ENCODE measurements at regions not wholly inside any gene's neighbourhood (a gene's known extent, or its start where the extent isn't known, plus 50 kb on each side); places are given as distances from the start of the nearest gene placed in this dataset.

- TF ChIP-seq POLR2A (IDR thresholded peaks at IDR 0.05): no peak
- no peak for TF ChIP-seq CTCF (IDR thresholded peaks at IDR 0.05)
These were observed 73.7 kb upstream of the CTNND2 start for GRCh38 chr5:11977904-11978303.
